ENCODE measurements at regions not wholly inside any gene's neighbourhood (a gene's known extent, or its start where the extent isn't known, plus 50 kb on each side); places are given as distances from the start of the nearest gene placed in this dataset.

- Histone ChIP-seq H3K79me1 (ENCODE audit: low read depth in 1 of 2, low read length in 2 of 2) (no peaks in the 10 kb centered on the region), H4K91ac (ENCODE audit: insufficient read depth, low read depth, low read length) (no peak overlapping the region), H3K4me2 (ENCODE audit: low read depth, low read length) (no peak overlapping the region), H3K18ac (ENCODE audit: low read depth, low read length) (no peak overlapping the region), H3K4me3 (ENCODE audit: insufficient read depth, low read depth, low read length) (no peak overlapping the region), H4K5ac (ENCODE audit: low read depth, low read length) (no peak overlapping the region), H2AK5ac (ENCODE audit: low read depth, low read length) (no peak overlapping the region), H3K36me3 (ENCODE audit: control insufficient read depth, insufficient read depth, low read length) (no peaks in the 10 kb centered on the region), H2AK9ac (replicated peaks; ENCODE audit: low read depth, low read length, poor library complexity) (no peak overlapping the region), H4K8ac (ENCODE audit: low read depth in 2 of 2, low read length in 2 of 2) (no peak overlapping the region), H2BK5ac (ENCODE audit: low read depth, low read length, poor library complexity, severe bottlenecking) (no peak overlapping the region), H3K9me1 (ENCODE audit: insufficient read depth, low read length) (no peaks in the 10 kb centered on the region), H3K9ac (ENCODE audit: low read depth, low read length) (no peak overlapping the region), H2BK20ac (ENCODE audit: low read depth, low read length) (no peak overlapping the region), H3K23ac (ENCODE audit: low read depth, low read length) (no peak overlapping the region), H2BK120ac (ENCODE audit: low read depth, low read length) (no peak overlapping the region), H2AFZ (replicated peaks; ENCODE audit: low read length, poor library complexity) (no peak overlapping the region), H3K4me1 (ENCODE audit: control insufficient read depth, insufficient read depth, low read length) (no peaks in the 10 kb centered on the region), H4K20me1 (ENCODE audit: insufficient read depth, low read length) (no peaks in the 10 kb centered on the region), H2BK15ac (ENCODE audit: low read depth, low read length) (no peak overlapping the region), H3K27me3 (ENCODE audit: control insufficient read depth, insufficient read depth, low read length) (no peaks in the 10 kb centered on the region), H3K9me3 (ENCODE audit: control insufficient read depth, insufficient read depth, low read length) (peaks cover 25% of the 10 kb centered on the region), H3K14ac (replicated peaks; ENCODE audit: low read depth, low read length) (no peak overlapping the region), H3K27ac (ENCODE audit: insufficient read depth, low read length) (no peak overlapping the region), H3K4ac (ENCODE audit: low read depth, low read length) (no peak overlapping the region), H3K56ac (ENCODE audit: extremely low read depth, insufficient read depth, low read length) (no peak overlapping the region)
- no TSS peak for BruUV-seq (replicated peaks)
- TF ChIP-seq CTCF (conservative IDR thresholded peaks at IDR 0.05; ENCODE audit: low read depth, low read length) (no peak), RCOR1 (IDR thresholded peaks at IDR 0.05; ENCODE audit: insufficient replicate concordance, low read length) (no peak), SMC3 (IDR thresholded peaks at IDR 0.05; ENCODE audit: low read depth, low read length) (no peak), NFE2L2 (IDR thresholded peaks at IDR 0.05; ENCODE audit: low read depth, low read length) (no peak), BHLHE40 (IDR thresholded peaks at IDR 0.05; ENCODE audit: low read depth, low read length) (no peak), MAZ (IDR thresholded peaks at IDR 0.05; ENCODE audit: borderline replicate concordance, low read depth, low read length) (no peak), CHD1 (IDR thresholded peaks at IDR 0.05; ENCODE audit: low read depth, low read length) (no peak), USF2 (IDR thresholded peaks at IDR 0.05; ENCODE audit: low read depth, low read length) (no peak), MXI1 (IDR thresholded peaks at IDR 0.05; ENCODE audit: borderline replicate concordance, low read depth, low read length) (no peak), RFX5 (IDR thresholded peaks at IDR 0.05; ENCODE audit: low read depth, low read length) (no peak), MAFK (IDR thresholded peaks at IDR 0.05; ENCODE audit: low read depth, low read length) (no peak), CEBPB (IDR thresholded peaks at IDR 0.05; ENCODE audit: low read depth, low read length) (no peak), RAD21 (IDR thresholded peaks at IDR 0.05; ENCODE audit: low read length) (no peak), POLR2A (IDR thresholded peaks at IDR 0.05; ENCODE audit: low read depth, low read length) (no peak), ELK1 (IDR thresholded peaks at IDR 0.05; ENCODE audit: borderline replicate concordance, low read depth, low read length) (no peak), FOS (IDR thresholded peaks at IDR 0.05; ENCODE audit: low read depth, low read length) (no peak)
- no peak for ATAC-seq (ENCODE audit: low read depth)
- intact Hi-C loops (cut with micrococcal nuclease) (no loop called here), in situ Hi-C loops (cut with MboI; ENCODE audit: low sequenced_read_pairs) (no loop called here), dilution Hi-C loops (cut with HindIII; ENCODE audit: low sequenced_read_pairs, unreplicated experiment) (no loop called here)
- ChIA-PET POLR2A (ENCODE audit: unreplicated experiment) (no interaction called here), CTCF (no interaction called here)
- WGBS, 2 experiments (ENCODE audit: extremely low coverage in 2 of 2, insufficient read length in 1 of 2), result 17% methylated on average over 1 of the region's 6 CpGs; no CpG with 5 or more reads in 1 of the 2 experiments
- DNase-seq, result no peak
These were observed 61.0 kb downstream of the SPATA19 start for GRCh38 chr11:133784359-133784758.
